DMS 273 (cell line): ENCODE measurements at regions not wholly inside any gene's neighbourhood (a gene's known extent, or its start where the extent isn't known, plus 50 kb on each side); places are given as distances from the start of the nearest gene placed in this dataset.

Experiments
- DNase-seq: peaks from one replicate; lab custom pipeline; 2025; ENCODE audit not compliant: unreplicated experiment; lab: John Stamatoyannopoulos, UW

- DNase-seq, result peak; percentile 33
Observed at GRCh38 chr3:175911937-175912336, 1052.8 kb downstream of the NAALADL2 start.

GRCh38 chr3:175902226-175902625 is 1043.1 kb downstream of the NAALADL2 start:
- DNase-seq, result no peak

GRCh38 chr3:175898194-175898593 is 1039.1 kb downstream of the NAALADL2 start:
- no peak for DNase-seq

- no peak for DNase-seq
Observed at GRCh38 chr3:175896655-175897054, 1037.5 kb downstream of the NAALADL2 start.

- no peak for DNase-seq
Observed at GRCh38 chr3:175895731-175896130, 1036.6 kb downstream of the NAALADL2 start.

- no peak for DNase-seq
Observed at GRCh38 chr3:175893566-175893965, 1034.4 kb downstream of the NAALADL2 start.

- no peak for DNase-seq
Observed at GRCh38 chr3:175890066-175890465, 1030.9 kb downstream of the NAALADL2 start.

GRCh38 chr3:175885231-175885766 is 1026.2 kb downstream of the NAALADL2 start:
- DNase-seq, result peak; percentile 91

- DNase-seq, result no peak
Observed at GRCh38 chr3:175879417-175879816, 1020.3 kb downstream of the NAALADL2 start.

- no peak for DNase-seq
Observed at GRCh38 chr3:175869404-175869803, 1010.3 kb downstream of the NAALADL2 start.

- no peak for DNase-seq
Observed at GRCh38 chr3:175868626-175869025, 1009.5 kb downstream of the NAALADL2 start.

- no peak for DNase-seq
Observed at GRCh38 chr3:175865724-175866123, 1006.6 kb downstream of the NAALADL2 start.

GRCh38 chr3:175861916-175862315 is 1002.8 kb downstream of the NAALADL2 start:
- no peak for DNase-seq
